Lung (tissue), 11 donors: ENCODE measurements at regions not wholly inside any gene's neighbourhood (a gene's known extent, or its start where the extent isn't known, plus 50 kb on each side); places are given as distances from the start of the nearest gene placed in this dataset.

ENCODE experiments used
- ATAC-seq: fragments of 200-7000 bp; cut with Tn5 transposase; one replicate; pipeline ENCODE4 v1.9.1; 2020; ENCODE audit warnings: moderate number of reproducible peaks; ENCODE audit not compliant: insufficient read depth, low FRiP score
- DNase-seq, 3 donors: peaks; one replicate each; pipeline ENCODE4 v3.0.0-alpha.2; 2013 to 2017
- H3K27ac ChIP-seq, 2 donors: one replicate each; pipeline ENCODE4 v1.5.1; 2013; ENCODE audit warnings: mild to moderate bottlenecking in 2 of 2, moderate library complexity in 2 of 2, control low read depth in 1 of 2, inconsistent platforms in 1 of 2, low read depth in 1 of 2, low read length in 1 of 2
- H3K27me3 ChIP-seq, 3 donors: one replicate each; pipeline ENCODE4 v1.5.1; 2013; ENCODE audit warnings: low read length in 2 of 3; ENCODE audit not compliant: control insufficient read depth in 3 of 3, insufficient read depth in 3 of 3
- H3K36me3 ChIP-seq, 4 donors: one replicate each; pipeline ENCODE4 v1.5.1; 2013; ENCODE audit warnings: low read length in 4 of 4, mild to moderate bottlenecking in 1 of 4, moderate library complexity in 1 of 4; ENCODE audit not compliant: control insufficient read depth in 4 of 4, insufficient read depth in 4 of 4
- H3K4me1 ChIP-seq, 5 donors: one replicate each; pipeline ENCODE4 v1.5.1; 2013; ENCODE audit warnings: low read length in 5 of 5, mild to moderate bottlenecking in 2 of 5, moderate library complexity in 1 of 5; ENCODE audit not compliant: control insufficient read depth in 5 of 5, insufficient read depth in 5 of 5
- H3K4me3 ChIP-seq: one replicate; pipeline ENCODE4 v1.5.1; 2013; ENCODE audit warnings: mild to moderate bottlenecking, control low read depth, moderate library complexity
- H3K9ac ChIP-seq, 2 donors: one replicate each; pipeline ENCODE4 v1.5.1; 2013; ENCODE audit warnings: low read length in 2 of 2, control low read depth in 1 of 2; ENCODE audit not compliant: insufficient read depth in 1 of 2
- H3K9me3 ChIP-seq, 4 donors: one replicate each; pipeline ENCODE4 v1.5.1; 2013; ENCODE audit warnings: low read length in 3 of 4, mild to moderate bottlenecking in 1 of 4, moderate library complexity in 1 of 4; ENCODE audit not compliant: control insufficient read depth in 4 of 4, insufficient read depth in 3 of 4
- CTCF ChIP-seq: IDR thresholded peaks from 2 replicates; pipeline ENCODE4 v1.5.1; 2012; ENCODE audit warnings: mild to moderate bottlenecking; ENCODE audit errors: control extremely low read depth, extremely low read depth
- WGBS, 2 donors: extraction: QIAGEN DNeasy Blood & Tissue Kit; methylation state at CpG; one replicate each; pipeline ENCODE4 v1.1.7; 2013; 5-methylcytosine and 5-hydroxymethylcytosine counted together
- donor health status: control.
- donor health status: control.
- donor health status: Bipolar disorder and iron deficiency.
- donor health status: healthy.
- donor health status: DM: yes; HTN: yes; CAD: no.

GRCh38 chr3:177694316-177694715 is 497.0 kb upstream of the TBL1XR1 start:
- DNase-seq, result peak; percentile 42 to 94 (median 93)
- Histone ChIP-seq H3K27me3 (no peaks in the 10 kb centered on the region), H3K36me3 (no peaks in the 10 kb centered on the region), H3K27ac (no peak overlapping the region), H3K9me3 (no peaks in the 10 kb centered on the region), H3K9ac (no peak overlapping the region), H3K4me1 (peaks cover 0 to 32% (median 10%) of the 10 kb centered on the region in 5 donors), H3K4me3 (no peak overlapping the region)
- no peak for ATAC-seq
- TF ChIP-seq CTCF, result no peak
- WGBS, 2 donors, result 13 to 26% methylated on average over 3 of the region's 3 CpGs

GRCh38 chr3:177694951-177695350 is 497.7 kb upstream of the TBL1XR1 start:
- H3K36me3 ChIP-seq, result no peaks in the 10 kb centered on the region
- ATAC-seq (no peak), DNase-seq (no peak)
- H3K27me3 ChIP-seq, result no peaks in the 10 kb centered on the region
- no peak overlapping the region for H3K9ac ChIP-seq
- H3K4me1 ChIP-seq, result peaks cover 0 to 32% (median 10%) of the 10 kb centered on the region in 5 donors
- H3K27ac ChIP-seq, result peak overlapping the region in 1 of 2 donors; percentile 9
- H3K9me3 ChIP-seq, result no peaks in the 10 kb centered on the region
- no peak for TF ChIP-seq CTCF
- 85% methylated on average over 1 of the region's 1 CpG for WGBS, 2 donors
- no peak overlapping the region for H3K4me3 ChIP-seq

- WGBS, 2 donors, result 90 to 99% methylated on average over 7 of the region's 7 CpGs
- no peaks in the 10 kb centered on the region for H3K36me3 ChIP-seq
- ATAC-seq (no peak), DNase-seq (no peak)
- peaks cover 0 to under 1% (median 0%) of the 10 kb centered on the region in 5 donors for H3K4me1 ChIP-seq
- H3K9me3 ChIP-seq, result no peaks in the 10 kb centered on the region
- H3K27me3 ChIP-seq, result no peaks in the 10 kb centered on the region
- no peak overlapping the region for H3K27ac ChIP-seq
- H3K4me3 ChIP-seq, result no peak overlapping the region
- no peak for TF ChIP-seq CTCF
- no peak overlapping the region for H3K9ac ChIP-seq
Observed at GRCh38 chr3:177700117-177700516, 502.8 kb upstream of the TBL1XR1 start.

GRCh38 chr3:177703788-177704187 is 506.5 kb upstream of the TBL1XR1 start:
- peaks cover 0 to 15% (median 4%) of the 10 kb centered on the region in 5 donors for H3K4me1 ChIP-seq
- ATAC-seq (no peak), DNase-seq (no peak)
- no peaks in the 10 kb centered on the region for H3K36me3 ChIP-seq
- H3K4me3 ChIP-seq, result no peak overlapping the region
- H3K9ac ChIP-seq, result no peak overlapping the region
- WGBS, 2 donors, result 96 to 97% methylated on average over 3 of the region's 3 CpGs
- H3K9me3 ChIP-seq, result no peaks in the 10 kb centered on the region
- H3K27me3 ChIP-seq, result no peaks in the 10 kb centered on the region
- no peak overlapping the region for H3K27ac ChIP-seq
- no peak for TF ChIP-seq CTCF
